HG03442 (cell line): ENCODE measurements at regions not wholly inside any gene's neighbourhood (a gene's known extent, or its start where the extent isn't known, plus 50 kb on each side); places are given as distances from the start of the nearest gene placed in this dataset.

Experiments
- ATAC-seq: cut with Tn5 transposase; IDR thresholded peaks from one replicate; pipeline ENCODE4 v1.9.1; 2021; ENCODE audit warnings: mild to moderate bottlenecking, moderate library complexity; ENCODE audit not compliant: unreplicated experiment

- no peak for ATAC-seq
These were observed 272.0 kb downstream of the DHX15 start for GRCh38 chr4:24312261-24312913.

GRCh38 chr4:24303926-24304325, 280.4 kb downstream of the DHX15 start:
- ATAC-seq, result no peak

- no peak for ATAC-seq
These were observed 285.4 kb downstream of the DHX15 start for GRCh38 chr4:24298911-24299310.

GRCh38 chr4:24287096-24287495, 297.3 kb downstream of the DHX15 start:
- no peak for ATAC-seq

- ATAC-seq, result no peak
These were observed 298.6 kb downstream of the DHX15 start for GRCh38 chr4:24285759-24286158.

GRCh38 chr4:24282446-24282845, 301.9 kb downstream of the DHX15 start:
- ATAC-seq, result no peak

DNA sequence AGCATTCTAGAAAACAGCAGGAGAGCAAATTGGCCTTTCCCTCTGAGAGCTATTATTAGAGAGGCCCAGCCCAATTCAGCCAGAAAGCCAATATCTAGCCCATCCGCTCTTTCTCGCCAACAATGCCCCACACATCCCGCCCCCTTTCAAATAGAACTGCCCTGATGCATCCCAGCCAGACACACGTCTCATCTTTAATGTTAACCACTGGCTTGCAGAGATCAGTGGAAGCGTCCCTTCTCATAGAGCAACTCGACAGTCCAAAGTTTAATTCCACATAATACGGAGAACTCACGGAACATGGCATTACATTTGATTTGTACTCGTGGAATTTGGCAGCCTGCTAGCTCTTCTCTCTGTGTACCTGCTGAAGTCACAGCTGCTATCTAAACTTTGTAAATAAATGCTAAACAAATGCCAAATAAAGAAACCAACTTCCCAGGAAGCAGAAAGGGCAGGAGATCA, 304.4 kb downstream of the DHX15 start:
- no peak for ATAC-seq

- no peak for ATAC-seq
These were observed 304.9 kb downstream of the DHX15 start for GRCh38 chr4:24279469-24279868.

DNA sequence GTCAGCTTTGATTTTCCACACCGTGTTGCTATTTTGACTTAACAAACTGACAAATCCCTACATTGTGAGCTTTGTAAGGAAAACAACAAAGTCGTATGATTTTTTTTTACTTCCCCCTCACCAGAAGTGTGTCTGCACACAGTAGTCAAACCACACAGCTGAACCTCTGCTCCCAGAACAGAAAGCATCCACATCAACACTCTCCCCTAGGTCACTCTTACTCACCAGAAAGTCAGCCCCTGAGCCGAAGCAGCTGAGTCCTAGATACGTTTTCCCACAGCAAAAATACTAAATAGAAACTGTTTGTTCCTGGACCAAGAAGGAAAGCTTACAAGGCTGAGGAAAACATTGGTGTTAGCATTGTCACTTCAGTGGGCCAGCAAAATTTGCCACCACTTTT, 305.7 kb downstream of the DHX15 start:
- ATAC-seq, result no peak

- ATAC-seq, result no peak
These were observed 309.9 kb downstream of the DHX15 start for GRCh38 chr4:24274381-24274941.

- no peak for ATAC-seq
These were observed 311.2 kb downstream of the DHX15 start for GRCh38 chr4:24273136-24273535.

DNA sequence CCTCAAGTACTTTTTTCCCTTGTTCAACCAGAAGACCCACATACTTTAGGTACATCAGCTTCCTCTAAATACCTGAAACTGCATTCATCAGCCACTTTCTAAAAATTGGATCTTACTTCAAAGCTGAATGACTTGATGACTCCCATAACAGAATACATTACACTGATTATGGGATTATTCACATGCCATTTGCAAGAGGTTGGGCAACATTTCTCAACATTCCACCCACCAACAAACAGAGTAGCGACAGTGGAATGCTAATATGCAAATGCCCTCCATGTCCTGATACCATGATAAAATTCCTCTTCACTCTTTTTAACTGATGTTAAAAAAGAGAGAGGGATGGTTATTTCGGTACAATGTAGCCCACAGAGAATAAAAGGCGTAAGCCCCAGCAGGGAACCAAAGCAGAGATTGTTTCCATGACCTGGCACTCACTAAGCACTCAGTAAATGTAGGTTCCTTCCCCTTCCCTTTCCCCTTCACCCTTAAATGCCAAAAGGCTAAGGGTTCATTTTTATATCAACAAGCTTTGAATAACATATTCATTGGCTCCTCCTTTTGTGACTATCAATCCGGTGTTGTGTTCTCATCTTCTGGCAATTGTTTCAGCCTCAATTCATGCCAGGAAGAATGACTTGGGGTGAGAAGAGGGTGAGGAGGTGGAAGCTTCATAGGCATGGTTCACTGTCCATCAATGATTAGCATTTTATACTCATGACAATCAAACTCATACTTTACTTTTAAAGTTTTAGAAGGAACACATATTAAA, 317.2 kb downstream of the DHX15 start:
- no peak for ATAC-seq

DNA sequence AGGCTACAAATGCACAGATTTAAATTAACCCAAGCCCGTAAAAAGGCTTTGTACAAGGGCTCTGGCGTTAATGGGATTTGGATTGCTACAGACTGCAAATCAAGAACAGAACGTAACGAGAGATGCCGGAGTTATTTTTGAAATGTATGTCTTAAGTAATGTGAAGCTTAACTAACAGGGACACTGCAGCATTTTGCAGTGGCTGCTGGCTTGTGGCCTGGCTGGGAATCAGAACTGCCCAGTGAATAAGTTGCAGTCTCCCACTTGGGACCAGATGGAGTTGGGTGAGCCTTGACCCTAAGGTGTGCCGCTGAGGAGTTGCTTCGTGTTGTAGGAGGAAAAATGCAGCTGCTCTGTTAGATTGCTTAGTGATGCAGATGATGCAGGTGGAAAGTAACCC, 318.4 kb downstream of the DHX15 start:
- no peak for ATAC-seq

GRCh38 chr4:24262616-24263015, 321.7 kb downstream of the DHX15 start:
- no peak for ATAC-seq

- no peak for ATAC-seq
These were observed 322.3 kb downstream of the DHX15 start for GRCh38 chr4:24262084-24262483.

GRCh38 chr4:24260923-24261564, 323.3 kb downstream of the DHX15 start:
- ATAC-seq, result no peak

GRCh38 chr4:24260133-24260715, 324.1 kb downstream of the DHX15 start:
- no peak for ATAC-seq

- ATAC-seq, result no peak
These were observed 327.8 kb downstream of the DHX15 start for GRCh38 chr4:24256547-24256946.

GRCh38 chr4:24256066-24256465, 328.3 kb downstream of the DHX15 start:
- ATAC-seq, result no peak

GRCh38 chr4:24252121-24252520, 332.2 kb downstream of the DHX15 start:
- no peak for ATAC-seq

- no peak for ATAC-seq
These were observed 332.8 kb downstream of the DHX15 start for GRCh38 chr4:24251589-24251988.
